ENCODE measurements at regions not wholly inside any gene's neighbourhood (a gene's known extent, or its start where the extent isn't known, plus 50 kb on each side); places are given as distances from the start of the nearest gene placed in this dataset.

DNA sequence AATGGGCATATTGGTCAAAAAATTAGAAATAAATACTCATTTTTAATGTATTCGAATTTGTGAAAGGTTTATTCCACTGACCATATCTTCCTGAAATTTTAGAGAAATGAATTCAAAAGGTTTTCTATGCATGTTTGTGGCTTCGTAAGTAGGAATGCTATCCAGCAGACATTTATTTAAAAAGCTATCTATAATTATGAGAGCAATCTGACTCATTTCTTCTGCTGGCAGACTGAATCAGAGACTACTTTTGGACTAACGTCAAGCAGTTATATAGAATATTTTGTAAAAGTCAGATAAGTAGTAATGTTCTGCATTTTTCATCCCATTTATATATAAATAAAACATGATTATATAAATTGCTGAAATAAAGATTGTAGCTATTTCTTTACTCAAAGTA lies 125.0 kb downstream of the SPCS3 start:
- no peak overlapping the region for H3K27ac ChIP-seq
- H3K27me3 ChIP-seq: no peaks in the 10 kb centered on the region
- H3K4me1 ChIP-seq: no peaks in the 10 kb centered on the region
- no peak for ATAC-seq
- H3K4me3 ChIP-seq: no peak overlapping the region
- TF ChIP-seq EP300 (IDR thresholded peaks at IDR 0.05) (no peak), CTCF (IDR thresholded peaks at IDR 0.05) (no peak), POLR2A (IDR thresholded peaks at IDR 0.05) (no peak), POLR2AphosphoS5 (IDR thresholded peaks at IDR 0.05) (no peak)
- 42 to 44% methylated on average over 3 of the region's 3 CpGs for WGBS, 2 donors (ENCODE audit: low coverage in 1 of 2)
- no peaks in the 10 kb centered on the region for H3K36me3 ChIP-seq
- H3K9me3 ChIP-seq: no peaks in the 10 kb centered on the region

- Histone ChIP-seq H3K27ac (no peak overlapping the region), H3K4me1 (no peaks in the 10 kb centered on the region), H3K9me3 (no peaks in the 10 kb centered on the region), H3K27me3 (no peaks in the 10 kb centered on the region), H3K36me3 (no peaks in the 10 kb centered on the region), H3K4me3 (no peak overlapping the region)
- TF ChIP-seq POLR2A (IDR thresholded peaks at IDR 0.05) (no peak), EP300 (IDR thresholded peaks at IDR 0.05) (no peak), CTCF (IDR thresholded peaks at IDR 0.05) (no peak), POLR2AphosphoS5 (IDR thresholded peaks at IDR 0.05) (no peak)
- ATAC-seq: no peak
- 91 to 96% methylated on average over 2 to 3 of the region's 3 CpGs for WGBS, 2 donors (ENCODE audit: low coverage in 1 of 2)
Observed at GRCh38 chr4:176448761-176449160, 129.0 kb downstream of the SPCS3 start.

DNA sequence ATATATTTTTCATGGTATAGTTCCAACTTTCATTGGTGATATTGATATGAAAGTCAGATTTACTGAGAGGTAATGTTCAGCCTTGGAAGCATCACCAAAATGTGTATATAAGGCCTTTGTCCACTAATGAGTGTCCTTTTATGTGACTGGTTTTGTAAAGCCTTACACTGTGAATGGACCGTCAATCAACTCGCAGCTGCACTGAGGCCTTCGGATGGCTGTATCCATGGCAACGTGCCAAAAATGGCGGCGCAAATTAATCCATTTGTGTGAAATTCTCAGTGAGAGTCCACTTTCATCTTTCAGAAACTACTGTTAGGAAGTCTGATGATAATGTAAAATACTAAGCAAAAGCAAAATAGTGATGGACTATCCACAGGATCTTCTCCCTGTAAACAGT lies 131.7 kb downstream of the SPCS3 start:
- WGBS, 2 donors (ENCODE audit: low coverage in 1 of 2): 69% methylated on average over 6 of the region's 6 CpGs; no CpG with 5 or more reads in 1 of the 2 donors
- no peaks in the 10 kb centered on the region for H3K9me3 ChIP-seq

GRCh38 chr4:176453079-176453478 lies 133.3 kb downstream of the SPCS3 start:
- no peak overlapping the region for H3K27ac ChIP-seq
- no peak for ATAC-seq
- no peaks in the 10 kb centered on the region for H3K36me3 ChIP-seq
- no peak for TF ChIP-seq CTCF (IDR thresholded peaks at IDR 0.05)
- TF ChIP-seq POLR2A (IDR thresholded peaks at IDR 0.05): no peak
- TF ChIP-seq EP300 (IDR thresholded peaks at IDR 0.05): no peak
- TF ChIP-seq POLR2AphosphoS5 (IDR thresholded peaks at IDR 0.05): no peak
- H3K27me3 ChIP-seq: no peaks in the 10 kb centered on the region
- H3K9me3 ChIP-seq: no peaks in the 10 kb centered on the region
- H3K4me1 ChIP-seq: no peaks in the 10 kb centered on the region
- no peak overlapping the region for H3K4me3 ChIP-seq

More for the DNA sequence above, 131.7 kb downstream of the SPCS3 start:
- ATAC-seq: no peak
- no peaks in the 10 kb centered on the region for H3K27me3 ChIP-seq
- H3K27ac ChIP-seq: no peak overlapping the region
- TF ChIP-seq POLR2A (IDR thresholded peaks at IDR 0.05): no peak
- TF ChIP-seq EP300 (IDR thresholded peaks at IDR 0.05): no peak
- TF ChIP-seq CTCF (IDR thresholded peaks at IDR 0.05): no peak
- TF ChIP-seq POLR2AphosphoS5 (IDR thresholded peaks at IDR 0.05): no peak
- H3K36me3 ChIP-seq: no peaks in the 10 kb centered on the region
- H3K4me3 ChIP-seq: no peak overlapping the region
- no peaks in the 10 kb centered on the region for H3K4me1 ChIP-seq

DNA sequence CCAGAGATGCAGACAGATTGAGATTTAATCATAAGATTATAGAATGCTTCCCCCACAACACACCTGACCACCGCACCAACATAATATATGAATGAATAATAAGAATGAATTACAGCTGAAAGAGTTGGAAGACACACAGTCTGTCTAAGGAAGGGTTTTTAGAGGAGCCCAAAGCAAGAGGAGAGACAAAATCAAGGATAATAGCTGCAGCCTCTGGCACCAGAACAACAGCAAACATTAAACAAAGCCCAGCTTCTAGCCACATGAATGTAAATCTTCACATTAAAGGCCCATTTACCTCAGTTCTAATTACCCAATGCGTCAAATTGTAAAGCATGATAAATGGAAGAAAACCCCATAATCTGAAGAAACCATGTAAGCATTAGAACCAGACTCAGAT lies 133.9 kb downstream of the SPCS3 start:
- no peak overlapping the region for H3K4me3 ChIP-seq
- no peaks in the 10 kb centered on the region for H3K4me1 ChIP-seq
- ATAC-seq: no peak
- H3K36me3 ChIP-seq: no peaks in the 10 kb centered on the region
- no peak for TF ChIP-seq POLR2A (IDR thresholded peaks at IDR 0.05)
- TF ChIP-seq CTCF (IDR thresholded peaks at IDR 0.05): no peak
- no peak for TF ChIP-seq POLR2AphosphoS5 (IDR thresholded peaks at IDR 0.05)
- no peak for TF ChIP-seq EP300 (IDR thresholded peaks at IDR 0.05)
- no peaks in the 10 kb centered on the region for H3K9me3 ChIP-seq
- H3K27ac ChIP-seq: no peak overlapping the region
- 42 to 63% methylated on average over 2 of the region's 2 CpGs for WGBS, 2 donors (ENCODE audit: low coverage in 1 of 2)
- H3K27me3 ChIP-seq: no peaks in the 10 kb centered on the region
